DND-41 (cell line): ENCODE measurements at regions not wholly inside any gene's neighbourhood (a gene's known extent, or its start where the extent isn't known, plus 50 kb on each side); places are given as distances from the start of the nearest gene placed in this dataset.

Source experiments
- EZH2 ChIP-seq: IDR thresholded peaks from 3 replicates; pipeline ENCODE4 v1.6.1; 2012; ENCODE audit warnings: borderline replicate concordance, low read depth, mild to moderate bottlenecking, moderate library complexity, low read length, inconsistent platforms; ENCODE audit not compliant: severe bottlenecking
- TF ChIP-seq, protein P1 (sequence below): IDR thresholded peaks from 2 replicates; pipeline ENCODE4 v1.5.1; 2012; ENCODE audit warnings: borderline replicate concordance, low read length, moderate library complexity, mild to moderate bottlenecking; ENCODE audit not compliant: poor library complexity, severe bottlenecking; ENCODE audit errors: extremely low read depth

DNA sequence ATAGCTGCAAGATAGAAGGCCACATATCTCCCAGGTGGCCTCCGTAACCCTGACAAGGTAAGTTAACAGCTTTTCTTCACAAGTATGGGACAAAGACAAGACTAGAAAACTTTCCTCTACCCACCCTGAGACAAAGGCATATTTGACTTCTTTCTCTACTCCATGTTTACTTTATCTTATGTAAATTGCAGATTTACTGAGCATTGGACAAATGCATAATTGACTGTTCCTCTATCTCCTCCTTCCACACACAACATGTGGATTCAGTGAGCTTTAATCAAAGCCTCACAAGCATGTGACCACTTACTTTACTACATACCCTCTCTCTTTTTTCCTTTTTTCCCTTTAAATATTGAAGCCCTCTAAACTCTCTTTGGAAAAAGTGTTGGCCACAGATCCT, 289.1 kb upstream of the TMTC1 start:
- TF ChIP-seq EZH2, result no peak
- TF ChIP-seq, protein P1, sequence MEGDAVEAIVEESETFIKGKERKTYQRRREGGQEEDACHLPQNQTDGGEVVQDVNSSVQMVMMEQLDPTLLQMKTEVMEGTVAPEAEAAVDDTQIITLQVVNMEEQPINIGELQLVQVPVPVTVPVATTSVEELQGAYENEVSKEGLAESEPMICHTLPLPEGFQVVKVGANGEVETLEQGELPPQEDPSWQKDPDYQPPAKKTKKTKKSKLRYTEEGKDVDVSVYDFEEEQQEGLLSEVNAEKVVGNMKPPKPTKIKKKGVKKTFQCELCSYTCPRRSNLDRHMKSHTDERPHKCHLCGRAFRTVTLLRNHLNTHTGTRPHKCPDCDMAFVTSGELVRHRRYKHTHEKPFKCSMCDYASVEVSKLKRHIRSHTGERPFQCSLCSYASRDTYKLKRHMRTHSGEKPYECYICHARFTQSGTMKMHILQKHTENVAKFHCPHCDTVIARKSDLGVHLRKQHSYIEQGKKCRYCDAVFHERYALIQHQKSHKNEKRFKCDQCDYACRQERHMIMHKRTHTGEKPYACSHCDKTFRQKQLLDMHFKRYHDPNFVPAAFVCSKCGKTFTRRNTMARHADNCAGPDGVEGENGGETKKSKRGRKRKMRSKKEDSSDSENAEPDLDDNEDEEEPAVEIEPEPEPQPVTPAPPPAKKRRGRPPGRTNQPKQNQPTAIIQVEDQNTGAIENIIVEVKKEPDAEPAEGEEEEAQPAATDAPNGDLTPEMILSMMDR, result no peak
